ENCODE measurements at regions not wholly inside any gene's neighbourhood (a gene's known extent, or its start where the extent isn't known, plus 50 kb on each side); places are given as distances from the start of the nearest gene placed in this dataset.

DNA sequence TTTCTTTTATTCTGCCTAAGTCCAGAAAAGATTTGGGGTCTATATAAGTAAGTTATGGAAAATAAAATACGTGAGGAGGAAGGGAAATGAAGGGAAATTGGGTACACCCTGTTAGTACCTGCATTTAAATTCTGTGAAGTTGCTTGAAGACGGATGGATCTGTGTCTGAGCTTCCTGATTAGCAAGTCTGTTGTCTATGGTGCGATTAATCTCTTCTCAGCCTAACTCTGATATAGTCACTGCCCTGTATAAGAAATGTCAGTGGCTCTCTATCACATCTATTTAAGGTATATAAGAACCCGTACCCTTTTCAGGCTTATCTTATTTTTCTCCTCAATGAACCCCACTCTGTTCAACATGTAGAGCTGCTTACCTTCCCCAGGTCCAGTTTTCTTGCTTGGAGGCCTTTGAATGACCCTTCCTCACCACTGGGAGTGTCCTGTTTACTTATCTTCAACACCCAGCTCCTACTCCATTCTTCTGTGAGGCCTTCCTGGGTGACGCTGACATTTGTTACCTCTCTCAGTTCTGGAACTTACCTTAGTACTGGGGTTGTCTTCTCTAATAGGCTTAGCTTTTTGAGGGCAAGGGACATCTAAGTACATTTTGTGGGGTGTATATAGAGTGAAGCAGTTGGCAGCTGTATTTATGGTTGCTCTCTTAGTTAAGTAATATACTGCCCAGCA is 149.6 kb upstream of the PRPS1L1 start:
- TF ChIP-seq, protein P1, sequence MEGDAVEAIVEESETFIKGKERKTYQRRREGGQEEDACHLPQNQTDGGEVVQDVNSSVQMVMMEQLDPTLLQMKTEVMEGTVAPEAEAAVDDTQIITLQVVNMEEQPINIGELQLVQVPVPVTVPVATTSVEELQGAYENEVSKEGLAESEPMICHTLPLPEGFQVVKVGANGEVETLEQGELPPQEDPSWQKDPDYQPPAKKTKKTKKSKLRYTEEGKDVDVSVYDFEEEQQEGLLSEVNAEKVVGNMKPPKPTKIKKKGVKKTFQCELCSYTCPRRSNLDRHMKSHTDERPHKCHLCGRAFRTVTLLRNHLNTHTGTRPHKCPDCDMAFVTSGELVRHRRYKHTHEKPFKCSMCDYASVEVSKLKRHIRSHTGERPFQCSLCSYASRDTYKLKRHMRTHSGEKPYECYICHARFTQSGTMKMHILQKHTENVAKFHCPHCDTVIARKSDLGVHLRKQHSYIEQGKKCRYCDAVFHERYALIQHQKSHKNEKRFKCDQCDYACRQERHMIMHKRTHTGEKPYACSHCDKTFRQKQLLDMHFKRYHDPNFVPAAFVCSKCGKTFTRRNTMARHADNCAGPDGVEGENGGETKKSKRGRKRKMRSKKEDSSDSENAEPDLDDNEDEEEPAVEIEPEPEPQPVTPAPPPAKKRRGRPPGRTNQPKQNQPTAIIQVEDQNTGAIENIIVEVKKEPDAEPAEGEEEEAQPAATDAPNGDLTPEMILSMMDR (IDR thresholded peaks at IDR 0.05), result no peak
- TF ChIP-seq EP300 (IDR thresholded peaks at IDR 0.05), result no peak
- TF ChIP-seq POLR2A (IDR thresholded peaks at IDR 0.05), result no peak
